NCI-H526 treated with DMSO at 0.1 percent for 48 hours (cell line): ENCODE measurements at regions not wholly inside any gene's neighbourhood (a gene's known extent, or its start where the extent isn't known, plus 50 kb on each side); places are given as distances from the start of the nearest gene placed in this dataset.

Source experiments
- DNase-seq: peaks from one replicate; lab custom pipeline; 2025; lab: John Stamatoyannopoulos, UW

- no peak for DNase-seq
These were observed 136.1 kb downstream of the KCTD12 start for GRCh38 chr13:76750126-76750525.

DNA sequence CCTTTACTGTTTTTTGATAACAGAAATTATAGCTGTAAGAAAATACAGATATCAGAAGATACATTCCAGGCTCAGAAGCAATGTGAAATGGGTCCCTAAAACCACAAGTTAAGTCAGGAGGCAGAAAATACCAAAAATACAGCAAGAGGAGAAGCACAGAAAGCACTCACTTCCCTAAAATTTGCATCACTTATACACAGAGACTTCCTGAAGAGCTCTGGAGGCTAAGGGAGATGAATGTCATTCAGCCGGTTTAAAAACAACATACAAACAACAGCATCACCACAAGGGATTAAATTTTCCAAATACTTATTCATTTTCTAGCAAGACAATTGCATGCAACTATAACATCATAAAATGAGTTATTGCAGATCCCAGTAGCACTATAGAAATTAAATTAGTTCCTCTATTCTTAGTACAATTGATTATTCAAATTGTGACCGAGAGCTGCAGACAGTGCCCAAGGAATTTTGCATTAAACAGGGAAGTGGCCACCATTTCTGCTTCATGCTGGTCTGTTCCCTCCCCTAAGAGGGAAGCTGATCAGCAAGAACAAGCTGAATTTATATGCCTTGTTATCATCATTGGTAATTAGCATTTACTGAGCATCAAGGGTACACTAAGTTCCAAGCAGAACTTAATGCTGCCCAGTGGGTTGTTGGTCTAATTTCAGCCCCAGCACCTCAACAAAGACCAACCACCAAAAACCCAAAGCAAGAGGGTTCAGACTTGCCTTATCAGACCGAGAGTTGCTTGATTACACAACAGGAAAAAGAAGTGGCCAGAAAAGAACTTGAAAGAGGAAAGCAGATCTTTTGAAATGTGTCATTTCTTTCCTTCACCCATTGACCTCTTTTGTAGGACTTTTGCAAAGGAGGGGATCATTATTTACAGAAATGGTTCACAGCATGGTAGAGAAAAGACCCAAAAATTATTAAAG, 140.7 kb downstream of the KCTD12 start:
- peak; percentile 56 for DNase-seq

GRCh38 chr13:76741624-76742023, 144.6 kb downstream of the KCTD12 start:
- no peak for DNase-seq

GRCh38 chr13:76741046-76741445, 145.2 kb downstream of the KCTD12 start:
- DNase-seq, result no peak

DNA sequence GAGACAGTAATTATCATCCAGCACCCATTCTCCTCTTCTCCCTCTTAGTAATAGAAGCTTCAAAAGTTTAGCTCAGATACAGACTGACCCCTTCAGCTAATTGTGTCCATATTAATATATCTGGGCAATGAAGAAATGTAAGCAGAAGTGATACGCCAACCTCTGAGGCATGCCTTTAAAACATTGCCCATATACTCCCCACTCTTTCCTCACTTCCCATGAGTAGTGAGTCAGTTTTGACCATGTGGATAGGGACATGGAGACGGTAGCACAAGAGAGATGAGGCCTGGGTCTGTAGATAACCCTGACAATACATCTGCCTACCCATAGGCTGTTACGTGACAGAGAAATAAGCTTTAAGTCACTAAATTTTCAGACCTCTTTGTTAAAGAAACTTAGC, 147.6 kb downstream of the KCTD12 start:
- no peak for DNase-seq

DNA sequence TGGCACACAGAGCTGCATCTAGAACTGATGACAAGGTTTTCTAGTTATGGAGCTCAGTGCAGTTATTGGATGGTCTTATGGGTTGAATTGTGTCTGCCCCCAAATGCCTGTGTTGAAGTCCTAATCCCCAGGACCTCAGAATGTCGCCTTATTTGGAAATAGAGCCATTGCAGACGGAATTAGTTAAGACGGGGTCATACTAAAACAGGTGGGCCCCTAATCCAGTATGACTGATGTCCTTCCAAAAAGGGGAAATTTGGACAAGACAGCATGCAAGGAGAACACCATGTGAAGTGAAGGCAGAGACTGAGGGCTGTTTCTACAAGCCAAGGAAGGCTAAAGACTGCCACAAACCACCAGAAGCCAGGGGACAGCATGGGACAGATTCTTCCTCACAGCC, 148.7 kb downstream of the KCTD12 start:
- no peak for DNase-seq

DNA sequence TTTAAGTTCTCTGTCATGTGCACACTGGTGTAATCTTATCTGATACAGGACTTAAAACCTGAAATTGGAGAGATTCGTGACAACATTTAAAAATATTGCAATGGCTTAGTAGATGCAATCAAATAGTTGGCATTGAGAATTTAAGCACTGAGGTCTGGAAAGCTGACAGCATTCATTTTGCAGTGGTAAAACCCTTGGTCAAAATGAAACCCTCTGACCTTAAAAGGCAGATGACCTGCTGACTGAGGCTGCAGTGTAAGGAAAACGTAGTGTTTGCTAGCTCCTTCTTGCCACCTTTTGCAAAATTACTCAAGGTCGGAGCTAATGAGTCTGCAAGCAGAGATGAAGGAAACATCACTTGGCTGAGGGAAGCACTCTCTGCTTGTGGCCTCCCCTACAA, 150.6 kb downstream of the KCTD12 start:
- DNase-seq, result no peak

DNA sequence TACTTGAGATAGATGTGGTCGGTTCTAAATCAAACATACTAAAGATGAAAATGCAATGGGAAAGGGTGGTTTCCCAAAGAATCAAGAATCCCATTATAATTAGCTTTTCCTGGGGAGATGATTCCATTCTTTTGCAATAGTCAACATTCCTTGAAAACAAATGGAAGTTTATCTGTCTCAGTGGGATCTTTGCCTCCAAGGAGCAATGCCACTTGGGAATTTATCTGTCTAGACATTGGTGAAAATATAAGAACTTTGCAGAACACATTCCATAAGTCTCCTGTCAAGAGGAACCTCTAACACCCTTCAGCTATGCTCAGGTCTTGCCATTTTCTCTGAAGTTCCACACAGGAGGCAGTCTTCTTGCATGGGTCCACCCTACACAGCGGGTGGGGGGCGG, 152.5 kb downstream of the KCTD12 start:
- DNase-seq, result no peak

DNA sequence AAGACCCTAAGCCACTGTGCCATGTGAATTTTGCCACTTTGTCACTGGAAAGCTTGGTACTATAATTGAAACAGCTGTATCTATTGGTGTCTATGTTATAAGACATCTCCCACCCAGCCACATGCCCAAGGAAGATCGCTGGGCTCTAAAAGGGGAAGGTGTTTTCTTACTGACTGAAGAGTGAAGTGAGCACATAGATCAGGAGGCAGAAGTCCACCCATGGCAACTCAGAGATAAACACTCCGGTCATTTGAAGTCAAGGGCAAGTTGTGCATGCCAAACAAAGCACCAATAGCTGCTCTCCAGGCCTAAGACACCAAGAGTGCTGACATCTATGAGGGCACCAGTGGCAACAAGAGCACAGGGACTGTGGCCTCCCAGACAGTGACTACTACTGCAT, 153.8 kb downstream of the KCTD12 start:
- DNase-seq, result no peak

- no peak for DNase-seq
These were observed 156.0 kb downstream of the KCTD12 start for GRCh38 chr13:76730220-76730619.

DNA sequence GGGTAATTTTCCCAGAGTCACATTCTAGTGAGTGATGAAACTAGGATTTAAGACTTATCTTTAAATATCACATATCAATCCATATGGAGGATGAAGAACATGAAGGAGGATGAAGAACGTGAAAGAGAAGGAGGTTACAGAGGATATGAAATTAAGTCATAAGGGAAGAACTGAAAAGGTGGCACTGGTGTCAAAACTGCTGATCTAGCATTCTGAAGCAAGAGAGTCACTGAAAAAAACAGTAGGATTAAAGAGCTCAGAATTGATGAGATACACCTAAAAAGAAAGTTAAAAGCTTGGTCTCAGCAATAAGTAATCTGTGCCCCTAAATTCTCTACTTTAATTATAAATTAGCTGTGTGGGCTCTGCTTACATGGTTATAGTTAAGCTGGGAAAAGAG, 156.5 kb downstream of the KCTD12 start:
- DNase-seq, result no peak

DNA sequence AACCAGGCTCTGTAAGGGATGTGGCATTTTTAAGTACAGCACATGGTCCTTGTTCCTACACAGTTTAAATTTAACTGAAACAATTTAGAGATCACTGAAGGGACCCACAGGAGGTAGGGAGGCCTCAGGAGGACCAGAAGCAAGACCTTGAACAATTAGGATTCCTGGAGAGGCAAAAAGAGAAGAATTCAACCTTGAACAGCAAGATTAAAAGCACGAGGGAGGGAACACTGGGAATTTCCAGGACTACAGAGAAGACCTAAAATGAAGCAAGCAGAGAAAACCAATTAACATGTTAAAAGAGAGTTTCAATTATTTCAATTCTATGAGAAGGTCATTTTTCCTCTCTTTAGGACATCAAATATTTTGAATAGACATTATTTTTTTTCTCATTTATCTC, 160.3 kb downstream of the KCTD12 start:
- DNase-seq, result no peak

DNA sequence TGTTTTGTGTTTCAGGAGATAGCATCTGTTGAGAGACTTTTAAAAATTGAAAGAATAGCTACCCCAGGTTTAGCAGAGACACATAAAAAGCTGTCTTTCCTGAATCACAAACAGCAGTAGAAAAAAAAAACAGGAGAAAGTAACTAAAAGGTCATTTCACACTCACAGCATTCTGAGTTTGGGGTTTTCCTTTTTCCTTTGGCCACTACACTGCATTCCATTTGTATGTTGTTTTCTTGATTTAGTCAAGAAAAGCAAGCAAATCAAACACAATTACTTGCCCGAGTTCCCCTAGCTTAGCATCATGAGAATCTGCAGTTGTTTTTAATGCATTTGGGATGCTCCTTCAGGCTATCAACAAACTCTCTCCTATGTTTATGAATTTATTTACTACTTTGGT, 161.0 kb downstream of the KCTD12 start:
- DNase-seq, result no peak

DNA sequence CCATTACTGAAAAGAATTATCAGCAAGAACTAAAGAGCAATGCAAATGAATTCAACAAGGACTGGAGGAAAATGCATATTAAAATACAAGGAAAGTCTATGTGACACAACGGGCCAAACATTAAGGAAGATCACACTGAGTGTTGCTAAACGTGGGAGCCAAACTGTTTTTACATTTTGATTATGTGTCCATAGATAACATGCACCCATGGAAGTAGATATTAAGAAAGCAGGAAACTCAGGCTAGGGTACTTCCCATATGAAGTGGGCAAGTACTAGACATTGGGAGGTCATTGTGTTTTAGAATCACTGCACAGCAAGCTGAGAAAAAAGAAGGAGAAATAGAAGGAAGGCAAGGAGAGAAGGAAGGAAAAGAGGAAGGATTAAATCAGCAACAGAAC, 161.8 kb downstream of the KCTD12 start:
- DNase-seq, result no peak

DNA sequence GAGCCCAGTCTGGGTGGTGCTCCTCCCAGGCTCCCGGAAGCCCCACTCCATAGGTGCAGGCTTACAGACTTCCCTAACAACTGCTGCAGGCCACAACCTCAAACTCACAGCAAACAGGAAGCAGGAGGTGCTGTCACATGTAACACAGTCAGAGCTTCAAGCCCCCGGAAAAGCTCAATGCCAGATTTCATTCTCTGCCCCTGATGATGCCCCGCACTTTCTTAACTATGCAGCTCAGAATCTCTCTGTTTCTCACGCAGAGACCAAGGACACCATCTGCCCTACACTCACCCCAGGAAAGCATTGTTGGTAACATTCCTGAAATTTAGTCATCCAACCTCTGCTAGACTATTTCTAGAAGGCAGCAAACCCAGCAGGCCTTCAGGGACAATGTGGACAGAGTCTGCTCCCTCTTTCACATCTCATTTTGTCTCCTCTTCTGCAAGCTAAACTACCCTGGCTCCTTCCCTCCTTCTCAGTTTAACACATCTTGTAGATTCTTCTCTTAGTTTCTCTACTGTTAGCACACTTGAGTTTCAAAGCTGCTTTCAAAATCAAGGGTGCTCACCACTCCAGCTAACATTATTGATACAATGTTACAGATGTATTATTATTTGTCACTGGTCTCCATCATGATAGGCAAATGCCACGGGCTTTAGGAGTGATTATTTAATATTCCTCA, 162.5 kb downstream of the KCTD12 start:
- DNase-seq, result no peak

DNA sequence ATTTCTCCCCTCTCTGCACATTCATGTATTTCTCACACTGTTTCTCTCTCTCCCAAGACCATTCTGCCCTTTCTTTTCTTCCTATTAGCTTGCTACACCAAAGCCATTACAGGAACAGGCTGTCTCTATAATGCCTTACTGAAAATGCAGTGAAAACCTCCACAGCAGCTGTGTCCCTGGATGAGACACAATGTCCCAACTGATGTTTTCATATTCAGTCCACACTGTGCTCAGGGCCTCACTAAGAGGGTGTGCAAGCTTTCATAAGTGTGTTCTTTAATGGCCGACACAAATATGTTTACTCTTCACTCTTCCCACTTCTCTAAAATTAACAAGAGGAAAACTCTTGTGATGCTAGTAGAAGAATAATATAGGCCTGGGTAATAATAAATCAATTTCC, 163.4 kb downstream of the KCTD12 start:
- DNase-seq, result no peak

DNA sequence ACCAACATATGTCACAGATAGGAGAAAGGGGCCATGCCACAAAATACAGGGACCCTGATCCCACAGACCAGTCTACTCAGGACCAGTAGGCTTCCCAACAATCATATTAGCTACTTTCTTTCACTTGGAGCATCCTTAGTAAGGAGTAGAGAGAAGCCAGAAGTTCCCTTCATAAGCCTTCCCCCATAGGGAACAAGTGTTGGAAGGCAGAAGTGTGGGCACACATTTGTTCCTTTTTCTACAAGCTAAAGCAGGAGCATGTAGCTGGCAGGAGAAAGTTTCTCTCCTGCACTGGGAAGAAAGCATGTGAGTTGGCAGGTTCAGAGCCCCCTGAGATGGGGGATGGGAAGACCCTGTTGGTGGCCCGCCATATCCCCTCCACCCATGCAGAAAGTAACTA, 165.4 kb downstream of the KCTD12 start:
- DNase-seq, result no peak

GRCh38 chr13:76720416-76720815, 165.8 kb downstream of the KCTD12 start:
- DNase-seq, result no peak

GRCh38 chr13:76719955-76720354, 166.2 kb downstream of the KCTD12 start:
- no peak for DNase-seq

GRCh38 chr13:76717092-76717491, 169.1 kb downstream of the KCTD12 start:
- no peak for DNase-seq

DNA sequence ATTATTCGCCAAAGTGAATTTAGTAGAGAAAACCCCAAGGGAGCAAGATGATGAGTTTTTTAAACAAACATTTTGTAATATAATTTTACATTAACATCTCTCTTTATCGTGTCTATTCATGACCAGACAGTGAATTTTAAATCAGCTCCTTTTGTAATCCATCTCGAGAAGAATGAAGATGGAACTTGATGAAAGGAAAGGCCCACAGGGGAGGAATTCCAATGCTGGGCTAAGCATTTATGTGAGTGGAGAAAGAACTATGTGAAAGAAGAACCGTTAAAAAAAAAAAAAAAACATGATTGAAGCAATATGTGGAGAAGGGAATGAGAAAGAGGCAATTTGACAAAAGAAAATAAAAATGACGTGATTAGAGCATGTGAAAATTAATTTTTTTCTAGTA, 170.6 kb downstream of the KCTD12 start:
- no peak for DNase-seq

- DNase-seq, result no peak
These were observed 171.1 kb downstream of the KCTD12 start for GRCh38 chr13:76715075-76715474.

DNA sequence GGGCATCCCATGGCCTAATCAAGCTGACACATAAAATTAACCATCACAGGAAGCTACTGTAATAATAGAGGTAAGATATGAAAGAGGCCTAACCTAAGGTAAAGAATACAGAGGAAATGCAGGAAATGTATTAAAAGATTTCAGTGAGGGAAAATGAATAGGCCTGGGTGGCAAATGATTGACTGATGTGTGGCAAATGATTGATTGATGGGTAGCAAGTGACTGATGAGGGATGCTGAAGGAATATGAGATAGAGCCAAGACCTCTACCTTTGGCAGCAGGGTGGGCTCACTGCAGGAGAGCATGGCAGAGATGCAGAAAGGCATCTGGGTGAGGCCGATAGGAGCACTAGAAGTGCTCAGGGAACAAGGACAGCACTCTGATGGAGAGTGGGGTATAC, 172.9 kb downstream of the KCTD12 start:
- no peak for DNase-seq
